Activated CD8-positive, alpha-beta T cell treated with anti-CD3 and anti-CD28 coated beads for 36 hours (primary cell): ENCODE measurements at regions not wholly inside any gene's neighbourhood (a gene's known extent, or its start where the extent isn't known, plus 50 kb on each side); places are given as distances from the start of the nearest gene placed in this dataset.

Experiments
- ATAC-seq: fragments of 200-7000 bp; cut with Tn5 transposase; one replicate; pipeline ENCODE4 v1.10.0; 2021; ENCODE audit warnings: mild to moderate bottlenecking, moderate library complexity
- CTCF ChIA-PET: fragments of 350-600 bp; sonication (Branson Sonifier 250); formaldehyde crosslinking; loops from one replicate; lab custom pipeline; 2021; ENCODE audit warnings: antibody characterized with exemption; lab: Charles Lee
- POLR2A ChIA-PET: fragments of 350-600 bp; sonication (Branson Sonifier 250); formaldehyde crosslinking; loops from one replicate; lab custom pipeline; 2021; ENCODE audit warnings: antibody characterized with exemption; lab: Charles Lee
- DNase-seq: peaks from one replicate; pipeline ENCODE4 v3.0.0-alpha.2; 2020
- H3K27ac Mint-ChIP-seq: one replicate; pipeline ENCODE4 v1.8.0; 2021; ENCODE audit warnings: mild to moderate bottlenecking, mixed read lengths
- H3K27me3 Mint-ChIP-seq: one replicate; pipeline ENCODE4 v1.8.0; 2021; ENCODE audit warnings: mixed read lengths
- H3K36me3 Mint-ChIP-seq: one replicate; pipeline ENCODE4 v1.8.0; 2021; ENCODE audit warnings: low read depth, mixed read lengths
- H3K4me1 Mint-ChIP-seq: one replicate; pipeline ENCODE4 v1.8.0; 2021; ENCODE audit warnings: low read depth, mixed read lengths
- H3K4me3 Mint-ChIP-seq: one replicate; pipeline ENCODE4 v1.8.0; 2021; ENCODE audit warnings: mild to moderate bottlenecking, moderate library complexity, mixed read lengths
- H3K9me3 Mint-ChIP-seq: one replicate; pipeline ENCODE4 v1.8.0; 2021; ENCODE audit warnings: mixed read lengths
- intact Hi-C: fragments of 100-400 bp; cut with micrococcal nuclease; formaldehyde crosslinking; loops from one replicate; pipeline ENCODE4 v1.10.0; 2022
- TF ChIP-seq, protein P1 (sequence below): fragments of 200-600 bp; IDR thresholded peaks from one replicate; pipeline ENCODE4 v1.8.0; 2022; ENCODE audit warnings: antibody characterized with exemption, mild to moderate bottlenecking

DNA sequence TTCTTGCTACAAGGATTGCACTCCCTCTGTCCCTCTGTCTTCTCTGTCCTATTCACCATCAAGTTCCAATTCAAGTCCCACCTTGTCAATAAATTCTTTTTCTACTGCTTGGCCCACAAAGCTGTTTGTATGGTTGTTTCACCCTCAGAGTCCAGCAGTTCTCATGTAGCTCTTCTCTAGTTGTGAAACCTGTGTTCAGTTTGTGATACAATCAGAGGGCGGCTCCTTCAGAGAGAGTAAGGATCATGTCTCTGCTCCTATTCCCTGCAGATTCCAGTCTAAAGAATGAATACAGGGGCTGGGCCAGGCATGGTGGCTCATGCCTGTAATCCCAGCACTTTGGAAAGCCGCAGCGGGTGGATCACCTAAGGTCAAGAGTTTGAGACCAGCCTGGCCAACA, 126.6 kb upstream of the BET1 start:
- intact Hi-C loops = no loop called here
- no peak overlapping the region for H3K27ac Mint-ChIP-seq
- no peaks in the 10 kb centered on the region for H3K36me3 Mint-ChIP-seq
- DNase-seq (no peak), ATAC-seq (no peak)
- CTCF ChIA-PET = no interaction called here
- TF ChIP-seq, protein P1, sequence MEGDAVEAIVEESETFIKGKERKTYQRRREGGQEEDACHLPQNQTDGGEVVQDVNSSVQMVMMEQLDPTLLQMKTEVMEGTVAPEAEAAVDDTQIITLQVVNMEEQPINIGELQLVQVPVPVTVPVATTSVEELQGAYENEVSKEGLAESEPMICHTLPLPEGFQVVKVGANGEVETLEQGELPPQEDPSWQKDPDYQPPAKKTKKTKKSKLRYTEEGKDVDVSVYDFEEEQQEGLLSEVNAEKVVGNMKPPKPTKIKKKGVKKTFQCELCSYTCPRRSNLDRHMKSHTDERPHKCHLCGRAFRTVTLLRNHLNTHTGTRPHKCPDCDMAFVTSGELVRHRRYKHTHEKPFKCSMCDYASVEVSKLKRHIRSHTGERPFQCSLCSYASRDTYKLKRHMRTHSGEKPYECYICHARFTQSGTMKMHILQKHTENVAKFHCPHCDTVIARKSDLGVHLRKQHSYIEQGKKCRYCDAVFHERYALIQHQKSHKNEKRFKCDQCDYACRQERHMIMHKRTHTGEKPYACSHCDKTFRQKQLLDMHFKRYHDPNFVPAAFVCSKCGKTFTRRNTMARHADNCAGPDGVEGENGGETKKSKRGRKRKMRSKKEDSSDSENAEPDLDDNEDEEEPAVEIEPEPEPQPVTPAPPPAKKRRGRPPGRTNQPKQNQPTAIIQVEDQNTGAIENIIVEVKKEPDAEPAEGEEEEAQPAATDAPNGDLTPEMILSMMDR = no peak
- no peaks in the 10 kb centered on the region for H3K4me1 Mint-ChIP-seq
- H3K4me3 Mint-ChIP-seq = no peak overlapping the region
- H3K9me3 Mint-ChIP-seq = no peaks in the 10 kb centered on the region
- H3K27me3 Mint-ChIP-seq = peaks cover 7% of the 10 kb centered on the region
- POLR2A ChIA-PET = no interaction called here

GRCh38 chr7:94133460-94133859, 129.3 kb upstream of the BET1 start:
- POLR2A ChIA-PET = no interaction called here
- H3K36me3 Mint-ChIP-seq = no peaks in the 10 kb centered on the region
- H3K4me1 Mint-ChIP-seq = no peaks in the 10 kb centered on the region
- intact Hi-C loops = no loop called here
- H3K4me3 Mint-ChIP-seq = no peak overlapping the region
- TF ChIP-seq, protein P1 = no peak
- H3K27ac Mint-ChIP-seq = no peak overlapping the region
- CTCF ChIA-PET = interaction anchor here (1.6 kb wide), 1 partner anchor 262 kb away, joined by 6 read pairs; no protein-coding TSS in a partner anchor
- ATAC-seq (no peak), DNase-seq (no peak)
- H3K27me3 Mint-ChIP-seq = peaks cover 4% of the 10 kb centered on the region
- H3K9me3 Mint-ChIP-seq = no peaks in the 10 kb centered on the region

- Mint-ChIP-seq H3K4me1 (no peaks in the 10 kb centered on the region), H3K36me3 (no peaks in the 10 kb centered on the region), H3K27ac (no peak overlapping the region), H3K27me3 (peaks cover 4% of the 10 kb centered on the region), H3K4me3 (no peak overlapping the region), H3K9me3 (no peaks in the 10 kb centered on the region)
- intact Hi-C loops = no loop called here
- ChIA-PET POLR2A (no interaction called here), CTCF (interaction anchor here (0.7 kb wide), 1 partner anchor 11 kb away, joined by 3 read pairs; no protein-coding TSS in a partner anchor)
- TF ChIP-seq, protein P1 = no peak
- DNase-seq = no peak
- ATAC-seq = no peak
Measured at GRCh38 chr7:94135180-94135579, 131.0 kb upstream of the BET1 start.

- no peaks in the 10 kb centered on the region for H3K36me3 Mint-ChIP-seq
- ChIA-PET CTCF (no interaction called here), POLR2A (no interaction called here)
- intact Hi-C loops = no loop called here
- no peak overlapping the region for H3K4me3 Mint-ChIP-seq
- peaks cover 4% of the 10 kb centered on the region for H3K27me3 Mint-ChIP-seq
- H3K27ac Mint-ChIP-seq = no peak overlapping the region
- ATAC-seq (no peak), DNase-seq (no peak)
- TF ChIP-seq, protein P1 = no peak
- H3K9me3 Mint-ChIP-seq = no peaks in the 10 kb centered on the region
- H3K4me1 Mint-ChIP-seq = no peaks in the 10 kb centered on the region
Measured at GRCh38 chr7:94142281-94142680, 138.1 kb upstream of the BET1 start.

DNA sequence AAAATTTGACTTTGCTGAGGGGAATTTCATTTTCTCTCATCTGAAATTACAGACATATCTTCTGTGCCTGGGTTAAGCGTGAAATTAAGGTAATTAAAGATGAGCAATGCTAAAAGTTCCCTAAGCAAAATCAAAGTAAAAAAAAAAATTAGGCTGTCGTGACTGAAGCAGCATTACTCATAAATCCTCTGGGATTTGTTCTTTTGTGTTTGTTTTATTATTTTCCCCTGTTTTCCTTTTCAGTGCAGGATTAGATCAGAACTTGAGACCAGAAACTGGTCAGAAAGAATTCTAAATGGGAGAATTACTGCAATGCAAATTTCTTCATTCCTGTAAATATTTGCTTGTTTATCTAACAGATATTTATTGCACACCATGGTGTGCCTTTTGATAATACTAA, 141.4 kb upstream of the BET1 start:
- TF ChIP-seq, protein P1 = no peak
- no peak overlapping the region for H3K27ac Mint-ChIP-seq
- ATAC-seq (no peak), DNase-seq (no peak)
- ChIA-PET CTCF (no interaction called here), POLR2A (no interaction called here)
- peaks cover 9% of the 10 kb centered on the region for H3K27me3 Mint-ChIP-seq
- H3K36me3 Mint-ChIP-seq = no peaks in the 10 kb centered on the region
- H3K4me1 Mint-ChIP-seq = no peaks in the 10 kb centered on the region
- intact Hi-C loops = no loop called here
- no peak overlapping the region for H3K4me3 Mint-ChIP-seq
- H3K9me3 Mint-ChIP-seq = no peaks in the 10 kb centered on the region
